HCT116 (cell line): ENCODE measurements at regions not wholly inside any gene's neighbourhood (a gene's known extent, or its start where the extent isn't known, plus 50 kb on each side); places are given as distances from the start of the nearest gene placed in this dataset.

Experiments
- ATAC-seq: fragments of 200-7000 bp; cut with Tn5 transposase; 2 replicates; pipeline ENCODE4 v1.9.1; 2020; ENCODE audit warnings: mild to moderate bottlenecking, moderate library complexity
- BruUV-seq: library from RNA; stranded (reverse); fragments of 400-500 nt; replicated peaks from 2 replicates; lab custom pipeline; 2021; lab: Mats Ljungman, UMichigan
- CTCF ChIA-PET: fragments of 300-600 bp; sonication (Branson Sonifier 250); formaldehyde crosslinking; loops from one replicate; lab custom pipeline; 2021; ENCODE audit warnings: antibody characterized with exemption; lab: Charles Lee
- POLR2A ChIA-PET: fragments of 300-600, 350-600 bp; sonication (Branson Sonifier 250); formaldehyde crosslinking; loops from one replicate; lab custom pipeline; 2021; ENCODE audit warnings: antibody characterized with exemption; lab: Charles Lee
- RAD21 ChIA-PET, 2 experiments: fragments of 300-600 bp; sonication (Branson Sonifier 250); formaldehyde crosslinking; loops; one replicate each; lab custom pipeline; 2023; ENCODE audit warnings: low total read pairs in 2 of 2; ENCODE audit not compliant: uncharacterized antibody in 2 of 2, unreplicated experiment in 2 of 2, low non-redundant PET in 1 of 2; lab: Charles Lee
- DNase-seq: peaks from one replicate; pipeline ENCODE4 v3.0.0-alpha.2; 2010; ENCODE audit warnings: low read depth, low spot score
- H2AFZ ChIP-seq: fragments of 200-600 bp; shearing (Covaris generic), sonication (generic); 2 replicates; pipeline ENCODE4 v1.6.1; 2017; ENCODE audit warnings: low read depth, mixed run types, mixed read lengths, antibody characterized with exemption, low read length; ENCODE audit not compliant: poor library complexity, severe bottlenecking
- H3K27ac ChIP-seq: 2 replicates; pipeline ENCODE4 v1.5.1; 2012; ENCODE audit warnings: low read depth, low read length
- H3K27me3 ChIP-seq: fragments of 200-600 bp; sonication (generic); 2 replicates; pipeline ENCODE4 v1.6.1; 2016; ENCODE audit warnings: mixed run types, low read length, mixed read lengths; ENCODE audit not compliant: insufficient read depth
- H3K36me3 ChIP-seq, 2 experiments: fragments of 200-500 bp in 1 of 2; fragments of 200-600 bp in 1 of 2; sonication (Bioruptor generic) in 1 of 2; sonication (generic) in 1 of 2; 2 replicates each; pipeline versions ENCODE4 v1.5.1 to v1.6.1; 2014 to 2016; ENCODE audit warnings: low read length in 2 of 2, inconsistent platforms in 1 of 2, mixed read lengths in 1 of 2, mixed run types in 1 of 2; ENCODE audit not compliant: insufficient read depth in 2 of 2, control insufficient read depth in 1 of 2
- H3K4me1 ChIP-seq, 2 experiments: fragments of 200-600 bp in 1 of 2; sonication (generic) in 1 of 2; 2 replicates each; pipeline versions ENCODE4 v1.5.1 to v1.6.1; 2012 to 2017; ENCODE audit warnings: low read length in 2 of 2, inconsistent platforms in 1 of 2, mild to moderate bottlenecking in 1 of 2, mixed read lengths in 1 of 2, mixed run types in 1 of 2, moderate library complexity in 1 of 2; ENCODE audit not compliant: insufficient read depth in 2 of 2, control insufficient read depth in 1 of 2
- H3K4me2 ChIP-seq: fragments of 200-600 bp; sonication (generic); 2 replicates; pipeline ENCODE4 v1.6.1; 2017; ENCODE audit warnings: mixed run types, low read length, mixed read lengths
- H3K4me3 ChIP-seq, 2 experiments: fragments of 200-600 bp in 1 of 2; sonication (generic) in 1 of 2; replicated peaks in 1 of 2; 2 replicates each; pipeline ENCODE4 v1.5.1; 2011 to 2016; ENCODE audit warnings: low read length in 2 of 2, control low read depth in 1 of 2, low read depth in 1 of 2, mild to moderate bottlenecking in 1 of 2, mixed read lengths in 1 of 2, mixed run types in 1 of 2
- H3K79me2 ChIP-seq: fragments of 200-600 bp; sonication (generic); 2 replicates; pipeline ENCODE4 v1.6.1; 2017; ENCODE audit warnings: mild to moderate bottlenecking, mixed run types, low read length, moderate library complexity, mixed read lengths; ENCODE audit not compliant: insufficient read depth
- H3K9ac ChIP-seq: fragments of 200-600 bp; sonication (generic); 2 replicates; pipeline ENCODE4 v1.6.1; 2016; ENCODE audit warnings: low read length, mixed read lengths
- H3K9me2 ChIP-seq: fragments of 200-600 bp; sonication (generic), shearing (Covaris generic); 2 replicates; pipeline ENCODE4 v1.6.1; 2017; ENCODE audit warnings: mixed run types, mild to moderate bottlenecking, moderate library complexity; ENCODE audit not compliant: insufficient read depth
- H3K9me3 ChIP-seq, 2 experiments: fragments of 200-500 bp in 1 of 2; fragments of 200-600 bp in 1 of 2; sonication (Bioruptor generic) in 1 of 2; sonication (generic) in 1 of 2; 2 replicates each; pipeline ENCODE4 v1.6.1; 2014 to 2017; ENCODE audit warnings: low read length in 2 of 2, mixed read lengths in 2 of 2, inconsistent platforms in 1 of 2, low read depth in 1 of 2, mild to moderate bottlenecking in 1 of 2, mixed run types in 1 of 2, moderate library complexity in 1 of 2; ENCODE audit not compliant: control insufficient read depth in 1 of 2, insufficient read depth in 1 of 2
- H4K20me1 ChIP-seq: fragments of 200-600 bp; sonication (generic), shearing (Covaris generic); 2 replicates; pipeline ENCODE4 v1.6.1; 2017; ENCODE audit warnings: mixed run types, mild to moderate bottlenecking, moderate library complexity; ENCODE audit not compliant: insufficient read depth
- CEBPB ChIP-seq: IDR thresholded peaks from 2 replicates; pipeline ENCODE4 v1.6.1; 2012; ENCODE audit warnings: low read depth
- CTCF ChIP-seq, 3 experiments: fragments of 200-600 bp in 1 of 3; sonication (generic) in 1 of 3; IDR thresholded peaks in 2 of 3; conservative IDR thresholded peaks in 1 of 3; 2 replicates each; pipeline ENCODE4 v1.5.1; 2012 to 2017; ENCODE audit warnings: low read depth in 2 of 3, low read length in 2 of 3, antibody characterized with exemption in 1 of 3, borderline replicate concordance in 1 of 3, control low read depth in 1 of 3, mild to moderate bottlenecking in 1 of 3, mixed read lengths in 1 of 3, mixed run types in 1 of 3, moderate library complexity in 1 of 3; ENCODE audit not compliant: insufficient read depth in 1 of 3
- EGR1 ChIP-seq: IDR thresholded peaks from 2 replicates; pipeline ENCODE4 v1.6.1; 2012; ENCODE audit warnings: low read depth
- ELF1 ChIP-seq: IDR thresholded peaks from 2 replicates; pipeline ENCODE4 v1.6.1; 2012; ENCODE audit warnings: low read depth, borderline replicate concordance
- EZH2phosphoT487 ChIP-seq: fragments of 200-600 bp; IDR thresholded peaks from 2 replicates; pipeline ENCODE4 v1.6.1; 2018; ENCODE audit warnings: antibody characterized with exemption, borderline replicate concordance
- FOSL1 ChIP-seq: IDR thresholded peaks from 2 replicates; pipeline ENCODE4 v1.6.1; 2012; ENCODE audit warnings: low read depth
- POLR2A ChIP-seq: IDR thresholded peaks from 2 replicates; pipeline ENCODE4 v1.7.0; 2011; ENCODE audit warnings: borderline replicate concordance; ENCODE audit not compliant: insufficient read depth, insufficient read length; ENCODE audit errors: extremely low read depth
- POLR2AphosphoS5 ChIP-seq: IDR thresholded peaks from 2 replicates; pipeline ENCODE4 v1.6.1; 2011; ENCODE audit warnings: mild to moderate bottlenecking, low read depth, low read length, moderate library complexity
- REST ChIP-seq: IDR thresholded peaks from 2 replicates; pipeline ENCODE4 v1.6.1; 2012; ENCODE audit warnings: low read depth
- SIN3A ChIP-seq: IDR thresholded peaks from 2 replicates; pipeline ENCODE4 v1.6.1; 2012; ENCODE audit warnings: low read depth
- SP1 ChIP-seq: IDR thresholded peaks from 2 replicates; pipeline ENCODE4 v1.6.1; 2012; ENCODE audit warnings: low read depth
- ZFX ChIP-seq: fragments of 450-650 bp; IDR thresholded peaks from 2 replicates; pipeline ENCODE4 v1.6.1; 2017
- ZNF274 ChIP-seq: fragments of 200-500 bp; sonication (Bioruptor generic); IDR thresholded peaks from 2 replicates; pipeline ENCODE4 v1.6.1; 2014; ENCODE audit warnings: mild to moderate bottlenecking, low read depth, low read length, inconsistent platforms
- intact Hi-C: fragments of 100-400 bp; cut with micrococcal nuclease; formaldehyde crosslinking; loops from 2 replicates; pipeline ENCODE4 v1.10.0; 2022
- TF ChIP-seq, protein P1 (sequence below): IDR thresholded peaks from 2 replicates; pipeline ENCODE4 v1.6.1; 2012

GRCh38 chr12:41966001-41966400 is 178.7 kb downstream of the GXYLT1 start:
- intact Hi-C loops: no loop called here
- Histone ChIP-seq H3K9me2 (no peaks in the 10 kb centered on the region), H3K36me3 (no peaks in the 10 kb centered on the region), H3K4me3 (no peak overlapping the region), H3K27me3 (no peaks in the 10 kb centered on the region), H3K27ac (no peak overlapping the region), H4K20me1 (no peaks in the 10 kb centered on the region), H2AFZ (no peak overlapping the region), H3K9me3 (no peaks in the 10 kb centered on the region), H3K9ac (no peak overlapping the region), H3K79me2 (no peaks in the 10 kb centered on the region), H3K4me1 (no peaks in the 10 kb centered on the region), H3K4me2 (no peak overlapping the region)
- no TSS peak for BruUV-seq
- ATAC-seq (no peak), DNase-seq (no peak)
- ChIA-PET POLR2A (no interaction called here), CTCF (no interaction called here), RAD21 (no interaction called here)
- TF ChIP-seq CTCF (IDR thresholded peaks at IDR 0.05 in 2 of 3, conservative IDR thresholded peaks at IDR 0.05 in 1 of 3; ENCODE audit: borderline replicate concordance in 1 of 3, insufficient read depth in 1 of 3, low read depth in 2 of 3, low read length in 2 of 3) (no peak), EGR1 (no peak)
- TF ChIP-seq, all 23 proteins: peak for 0

GRCh38 chr12:41963398-41963797 is 181.3 kb downstream of the GXYLT1 start:
- Histone ChIP-seq H3K4me1 (no peaks in the 10 kb centered on the region), H3K9ac (no peak overlapping the region), H3K4me3 (no peak overlapping the region), H4K20me1 (no peaks in the 10 kb centered on the region), H3K79me2 (no peaks in the 10 kb centered on the region), H3K9me3 (no peaks in the 10 kb centered on the region), H3K36me3 (no peaks in the 10 kb centered on the region), H3K27me3 (no peaks in the 10 kb centered on the region), H3K27ac (no peak overlapping the region), H2AFZ (no peak overlapping the region), H3K9me2 (no peaks in the 10 kb centered on the region), H3K4me2 (no peak overlapping the region)
- intact Hi-C loops: no loop called here
- ChIA-PET RAD21 (no interaction called here), POLR2A (no interaction called here), CTCF (no interaction called here)
- no peak for DNase-seq
- ATAC-seq: no peak
- no TSS peak for BruUV-seq
- no peak for TF ChIP-seq CEBPB
- no peak for TF ChIP-seq SP1
- TF ChIP-seq EGR1: no peak
- no peak for TF ChIP-seq SIN3A
- no peak for TF ChIP-seq ZFX
- TF ChIP-seq POLR2AphosphoS5: no peak
- TF ChIP-seq EZH2phosphoT487: no peak
- TF ChIP-seq POLR2A: no peak
- TF ChIP-seq REST: no peak
- no peak for TF ChIP-seq ELF1
- no peak for TF ChIP-seq ZNF274
- TF ChIP-seq, protein P1, sequence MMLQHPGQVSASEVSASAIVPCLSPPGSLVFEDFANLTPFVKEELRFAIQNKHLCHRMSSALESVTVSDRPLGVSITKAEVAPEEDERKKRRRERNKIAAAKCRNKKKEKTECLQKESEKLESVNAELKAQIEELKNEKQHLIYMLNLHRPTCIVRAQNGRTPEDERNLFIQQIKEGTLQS: no peak
- no peak for TF ChIP-seq FOSL1
